SH-SY5Y (cell line): ENCODE measurements at regions not wholly inside any gene's neighbourhood (a gene's known extent, or its start where the extent isn't known, plus 50 kb on each side); places are given as distances from the start of the nearest gene placed in this dataset.

ENCODE experiments used
- GATA2 ChIP-seq: IDR thresholded peaks from 2 replicates; pipeline ENCODE4 v1.6.1; 2011; ENCODE audit warnings: mild to moderate bottlenecking, low read depth, low read length
- GATA3 ChIP-seq: IDR thresholded peaks from 2 replicates; pipeline ENCODE4 v1.6.1; 2011; ENCODE audit warnings: low read depth, mild to moderate bottlenecking, low read length, moderate library complexity

GRCh38 chr2:77797088-77797487, 274.9 kb upstream of the LRRTM4 start:
- TF ChIP-seq GATA3 (no peak), GATA2 (no peak)
